ENCODE measurements at regions not wholly inside any gene's neighbourhood (a gene's known extent, or its start where the extent isn't known, plus 50 kb on each side); places are given as distances from the start of the nearest gene placed in this dataset.

- DNase-seq: no peak
Measured at GRCh38 chr6:148222846-148223245, 119.8 kb upstream of the SASH1 start.

- no peak for DNase-seq
Measured at GRCh38 chr6:148223424-148223842, 119.2 kb upstream of the SASH1 start.

GRCh38 chr6:148225871-148226270 is 116.8 kb upstream of the SASH1 start:
- DNase-seq: no peak

GRCh38 chr6:148226284-148226683 is 116.4 kb upstream of the SASH1 start:
- no peak for DNase-seq

GRCh38 chr6:148231572-148231971 is 111.1 kb upstream of the SASH1 start:
- no peak for DNase-seq

GRCh38 chr6:148235446-148235845 is 107.2 kb upstream of the SASH1 start:
- DNase-seq: no peak

GRCh38 chr6:148238713-148239112 is 103.9 kb upstream of the SASH1 start:
- DNase-seq: no peak

GRCh38 chr6:148239215-148239614 is 103.4 kb upstream of the SASH1 start:
- no peak for DNase-seq

- DNase-seq: no peak
Measured at GRCh38 chr6:148239801-148240460, 102.7 kb upstream of the SASH1 start.

GRCh38 chr6:148240461-148240840 is 102.2 kb upstream of the SASH1 start:
- DNase-seq: no peak

- DNase-seq: no peak
Measured at GRCh38 chr6:148240861-148241477, 101.7 kb upstream of the SASH1 start.

- no peak for DNase-seq
Measured at GRCh38 chr6:148242180-148242579, 100.5 kb upstream of the SASH1 start.

- DNase-seq: no peak
Measured at GRCh38 chr6:148244217-148244935, 98.3 kb upstream of the SASH1 start.

- no peak for DNase-seq
Measured at GRCh38 chr6:148247386-148248063, 95.1 kb upstream of the SASH1 start.

GRCh38 chr6:148249160-148249559 is 93.5 kb upstream of the SASH1 start:
- no peak for DNase-seq

GRCh38 chr6:148249679-148250375 is 92.8 kb upstream of the SASH1 start:
- DNase-seq: no peak

GRCh38 chr6:148250975-148251685 is 91.5 kb upstream of the SASH1 start:
- peak; percentile 44 for DNase-seq

- no peak for DNase-seq
Measured at GRCh38 chr6:148251891-148252290, 90.7 kb upstream of the SASH1 start.

- DNase-seq: no peak
Measured at GRCh38 chr6:148257810-148258209, 84.8 kb upstream of the SASH1 start.

GRCh38 chr6:148258868-148259267 is 83.8 kb upstream of the SASH1 start:
- DNase-seq: no peak

GRCh38 chr6:148261470-148261869 is 81.2 kb upstream of the SASH1 start:
- DNase-seq: no peak

GRCh38 chr6:148263010-148263409 is 79.6 kb upstream of the SASH1 start:
- no peak for DNase-seq

All from OCI-M1 (cell line).